PFSK-1 (cell line): ENCODE measurements at regions not wholly inside any gene's neighbourhood (a gene's known extent, or its start where the extent isn't known, plus 50 kb on each side); places are given as distances from the start of the nearest gene placed in this dataset.

Source experiments
- FOXP2 ChIP-seq: optimal IDR thresholded peaks from 2 replicates; pipeline ENCODE3; 2011; ENCODE audit warnings: borderline replicate concordance, control low read depth, inconsistent platforms; ENCODE audit not compliant: insufficient read depth; ENCODE audit errors: extremely low read length, extremely low read depth
- POLR2AphosphoS5 ChIP-seq: IDR thresholded peaks from 2 replicates; pipeline ENCODE4 v1.6.1; 2012; ENCODE audit warnings: low read depth, mild to moderate bottlenecking, control low read depth, low read length, moderate library complexity
- REST ChIP-seq, 2 experiments: IDR thresholded peaks; 2 replicates each; pipeline versions ENCODE4 v1.6.1 to v1.8.0; 2011 to 2012; ENCODE audit warnings: low read depth in 2 of 2, low read length in 2 of 2, control low read depth in 1 of 2, inconsistent platforms in 1 of 2, mild to moderate bottlenecking in 1 of 2, moderate library complexity in 1 of 2; ENCODE audit not compliant: insufficient read depth in 1 of 2
- SIN3A ChIP-seq: IDR thresholded peaks from 2 replicates; pipeline ENCODE4 v1.6.1; 2012; ENCODE audit warnings: mild to moderate bottlenecking, low read length, moderate library complexity, borderline replicate concordance; ENCODE audit not compliant: insufficient read depth
- TAF1 ChIP-seq: IDR thresholded peaks from 2 replicates; pipeline ENCODE4 v1.6.1; 2012; ENCODE audit warnings: low read length, control low read depth, borderline replicate concordance; ENCODE audit not compliant: insufficient read depth

- TF ChIP-seq FOXP2 (no peak), POLR2AphosphoS5 (no peak), SIN3A (no peak), TAF1 (no peak), REST (IDR thresholded peaks at IDR 0.05; ENCODE audit: insufficient read depth in 1 of 2, low read depth in 2 of 2, low read length in 2 of 2) (no peak)
Observed at GRCh38 chr20:62569615-62570014, 72.7 kb upstream of the SLCO4A1 start.

- TF ChIP-seq FOXP2 (no peak), SIN3A (no peak), TAF1 (no peak), REST (IDR thresholded peaks at IDR 0.05; ENCODE audit: insufficient read depth in 1 of 2, low read depth in 2 of 2, low read length in 2 of 2) (no peak), POLR2AphosphoS5 (no peak)
Observed at GRCh38 chr20:62570403-62570802, 71.9 kb upstream of the SLCO4A1 start.

GRCh38 chr20:62570897-62571668 is 71.2 kb upstream of the SLCO4A1 start:
- TF ChIP-seq FOXP2: no peak
- no peak for TF ChIP-seq POLR2AphosphoS5
- no peak for TF ChIP-seq TAF1
- TF ChIP-seq REST (IDR thresholded peaks at IDR 0.05; ENCODE audit: insufficient read depth in 1 of 2, low read depth in 2 of 2, low read length in 2 of 2): no peak
- no peak for TF ChIP-seq SIN3A

GRCh38 chr20:62571669-62572344 is 70.5 kb upstream of the SLCO4A1 start:
- no peak for TF ChIP-seq REST (IDR thresholded peaks at IDR 0.05; ENCODE audit: insufficient read depth in 1 of 2, low read depth in 2 of 2, low read length in 2 of 2)
